Left hindlimb (tissue), 1 donor: ENCODE measurements at regions not wholly inside any gene's neighbourhood (a gene's known extent, or its start where the extent isn't known, plus 50 kb on each side); places are given as distances from the start of the nearest gene placed in this dataset.
"Not testable (repeated sequence)": the region's sequence is repeated elsewhere in the genome, so short reads cannot be mapped to it uniquely, and the experiment has no call there.

ENCODE experiments used
- DNase-seq: peaks from one replicate; pipeline ENCODE4 v3.0.0-alpha.2; 2018

DNA sequence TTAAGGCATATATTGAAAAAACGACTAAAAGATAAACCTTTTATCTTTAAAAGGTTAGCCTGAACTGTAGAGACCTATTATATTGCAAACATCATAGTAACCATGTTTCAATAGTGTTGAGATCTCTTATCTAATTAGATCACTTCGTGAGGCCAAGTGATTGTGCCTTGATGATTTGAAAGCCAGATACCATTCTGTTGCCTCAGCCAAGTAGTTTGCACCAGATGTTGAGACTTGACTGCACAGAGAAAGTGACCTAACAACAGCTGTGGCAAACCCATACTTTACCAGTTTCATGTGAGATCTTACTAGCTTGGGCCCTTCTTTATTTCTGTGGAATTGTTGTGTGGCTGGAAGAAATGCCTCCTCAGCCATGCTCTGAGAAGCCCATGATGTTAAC is 717.3 kb downstream of the KCNJ2 start:
- DNase-seq = no peak

DNA sequence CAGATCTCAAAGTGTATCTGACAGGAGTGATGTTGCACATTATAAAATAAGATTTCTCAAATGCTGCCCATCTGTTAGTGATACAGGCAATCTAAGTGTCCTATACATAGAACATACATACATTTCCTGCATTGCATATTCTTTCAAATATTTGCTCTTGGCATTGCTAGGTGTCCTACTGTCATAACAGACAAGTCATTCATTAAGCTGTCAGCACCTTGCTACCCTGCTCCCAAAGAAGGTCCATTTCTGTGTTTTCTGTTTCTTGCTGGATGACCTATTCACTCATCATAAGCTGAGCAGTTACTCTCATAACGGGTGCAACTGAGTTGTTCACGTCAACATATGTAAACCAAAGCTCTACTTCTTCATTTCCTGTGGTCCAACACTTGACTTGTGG is 719.0 kb downstream of the KCNJ2 start:
- DNase-seq = no peak

DNA sequence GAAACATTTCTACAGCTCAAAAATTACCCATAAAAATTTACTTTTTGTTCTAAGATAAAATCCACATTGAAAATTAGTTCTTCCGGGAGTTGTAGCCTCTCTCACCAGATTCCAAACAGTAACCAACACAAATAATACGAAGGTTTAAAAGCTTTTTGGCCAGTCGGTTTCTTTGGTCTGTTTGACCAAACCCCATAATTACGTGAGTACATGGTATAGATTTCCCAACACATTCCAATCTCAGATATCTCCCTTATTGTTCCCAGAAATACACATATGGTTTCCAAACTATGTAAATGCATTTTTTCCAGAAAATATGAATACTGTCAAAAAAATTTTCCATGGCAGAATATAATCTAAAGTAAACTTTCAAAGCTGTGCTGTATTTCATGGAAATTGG is 722.0 kb downstream of the KCNJ2 start:
- DNase-seq = no peak

DNA sequence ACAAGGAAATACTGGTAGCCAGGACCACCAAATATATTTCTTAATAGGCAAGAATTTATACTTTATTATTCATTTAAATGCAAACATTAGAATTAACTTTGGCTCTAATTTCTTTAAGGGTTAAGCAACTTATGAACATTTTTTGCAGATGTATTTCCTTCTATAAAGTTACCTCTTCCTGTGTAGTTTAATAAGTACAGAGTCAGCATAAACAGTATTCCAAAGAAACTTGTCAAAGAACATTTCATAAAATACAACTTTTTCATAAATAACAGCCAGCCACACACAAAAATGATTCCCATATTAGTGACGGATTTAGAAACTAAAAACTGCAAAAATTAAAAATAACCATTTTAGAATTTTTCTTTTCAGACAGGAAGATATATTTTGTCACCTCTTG is 723.2 kb downstream of the KCNJ2 start:
- no peak for DNase-seq

DNA sequence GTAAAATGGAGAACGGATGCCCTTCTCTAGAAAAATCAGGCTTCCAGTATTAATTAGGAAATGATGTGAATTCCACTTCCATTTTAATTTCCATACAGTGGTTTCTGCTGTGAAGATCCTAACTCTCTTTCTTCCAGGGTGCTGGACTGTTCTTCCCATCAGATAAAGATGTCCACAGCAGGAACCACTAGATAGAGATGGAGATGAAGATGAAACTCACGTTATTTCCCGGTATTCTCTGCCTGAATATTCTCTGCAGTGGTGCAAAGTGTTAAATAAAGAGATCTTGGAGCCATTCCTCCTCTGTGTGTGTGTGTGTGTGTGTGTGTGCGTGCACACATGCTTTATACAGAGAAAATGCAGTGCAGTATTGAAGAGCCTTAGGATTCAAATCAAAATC is 727.5 kb downstream of the KCNJ2 start:
- no peak for DNase-seq

DNA sequence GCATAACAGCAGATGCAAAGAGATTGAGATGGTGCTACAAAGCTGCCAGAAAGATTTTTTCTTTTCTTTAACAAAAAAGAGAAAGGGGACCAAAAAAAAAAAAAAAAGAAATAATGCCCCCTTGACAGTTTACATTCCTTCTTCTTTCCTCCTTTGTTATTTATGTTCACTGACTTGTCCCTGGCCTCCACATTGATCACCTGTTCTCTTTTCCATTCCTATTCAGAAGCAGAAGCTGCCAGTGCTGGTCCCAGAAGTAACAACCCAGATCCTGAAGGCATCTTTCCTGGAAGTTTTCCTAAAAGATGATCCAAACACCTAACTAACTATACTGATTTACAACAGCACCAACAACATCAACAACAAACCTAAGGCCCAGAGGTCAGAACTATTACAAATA is 728.1 kb downstream of the KCNJ2 start:
- DNase-seq = no peak

DNA sequence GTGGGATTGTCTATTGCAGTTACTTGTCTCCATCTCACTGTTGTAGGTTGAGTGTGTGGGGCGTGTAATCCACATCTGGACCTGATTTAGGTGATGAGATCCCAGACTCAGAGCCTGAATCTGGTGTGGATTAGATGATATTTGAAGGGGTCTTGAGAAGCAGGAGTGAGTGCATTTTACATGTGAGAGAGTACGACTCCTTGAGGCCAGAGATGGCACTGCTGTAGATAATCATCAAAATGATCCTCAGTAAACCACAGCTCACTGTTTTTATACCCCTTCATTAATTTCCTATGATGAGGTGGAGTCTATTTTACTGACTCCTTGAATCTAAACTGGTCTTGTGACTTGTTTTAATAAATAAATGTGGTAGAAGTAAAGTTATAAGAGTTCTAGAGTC is 732.5 kb downstream of the KCNJ2 start:
- DNase-seq = no peak

DNA sequence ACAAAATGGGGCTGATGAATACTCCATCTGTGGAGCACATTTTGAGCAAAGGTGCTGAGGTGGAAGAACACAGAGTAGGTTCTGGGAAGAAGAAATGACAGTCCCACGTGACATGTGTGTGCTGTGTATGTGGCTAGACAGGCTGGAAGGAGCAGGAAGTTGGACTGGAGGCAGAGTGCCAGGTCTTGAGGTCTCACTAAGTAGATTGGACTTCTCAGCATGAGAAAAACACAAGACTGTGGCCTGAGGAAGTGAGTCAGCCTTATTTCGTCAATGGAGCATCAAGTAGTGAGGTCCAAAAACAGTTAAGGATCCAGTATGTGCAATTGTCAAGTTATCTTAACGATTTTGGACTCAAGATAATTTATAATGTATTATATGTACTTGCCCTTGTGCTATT is 736.5 kb downstream of the KCNJ2 start:
- no peak for DNase-seq

DNA sequence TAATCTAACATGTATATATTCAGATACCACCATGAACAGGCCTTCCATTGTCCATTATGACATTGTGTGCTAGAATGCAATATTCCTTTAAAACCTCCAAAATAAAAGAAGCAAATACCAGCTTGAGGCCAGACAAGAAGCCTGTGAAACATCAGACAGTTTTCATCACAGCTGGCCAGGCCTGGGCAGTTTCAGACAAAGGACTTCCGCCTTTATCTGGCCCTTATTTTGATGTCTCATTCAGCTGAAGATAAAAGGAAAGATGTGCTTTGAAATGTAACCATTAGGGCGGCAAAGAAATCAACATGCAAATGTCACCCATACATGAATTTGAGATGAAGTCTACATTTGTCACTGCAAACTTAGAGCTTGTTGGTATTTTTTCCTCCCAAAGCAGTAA is 737.5 kb downstream of the KCNJ2 start:
- DNase-seq = no peak

DNA sequence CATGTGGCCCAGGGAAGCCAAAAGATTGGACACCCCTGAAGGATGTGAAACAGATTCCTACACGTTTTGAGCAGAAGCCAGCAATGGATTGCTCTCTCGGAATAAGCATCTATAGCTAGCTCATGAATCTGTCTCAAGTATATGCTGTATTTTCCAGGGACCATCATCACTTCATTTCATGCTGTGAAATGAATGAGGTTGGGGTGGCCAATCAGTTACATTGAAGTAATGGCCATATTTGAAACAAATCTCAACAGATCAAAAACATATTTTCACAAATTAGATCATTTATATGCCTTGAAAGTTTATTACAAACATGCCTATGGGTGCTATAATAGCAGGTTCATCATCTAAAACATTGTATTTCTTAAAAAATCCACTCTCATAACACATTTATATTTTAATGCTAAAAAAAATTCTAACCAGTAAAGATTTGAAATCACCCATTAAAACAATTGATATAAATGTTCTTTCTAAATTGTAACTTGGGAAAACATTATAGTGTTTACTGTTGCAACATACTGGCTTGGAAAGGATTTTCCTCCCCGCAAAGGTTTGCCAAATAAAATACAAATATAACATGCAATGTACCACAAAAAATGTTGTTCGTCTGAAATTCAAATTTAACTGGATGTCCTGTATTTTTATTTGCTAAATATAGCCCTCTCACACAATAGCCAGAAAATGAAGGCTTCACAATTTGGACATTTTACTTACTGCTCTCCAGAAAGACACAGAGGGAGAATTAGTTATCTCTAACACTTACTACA is 743.6 kb downstream of the KCNJ2 start:
- no peak for DNase-seq

DNA sequence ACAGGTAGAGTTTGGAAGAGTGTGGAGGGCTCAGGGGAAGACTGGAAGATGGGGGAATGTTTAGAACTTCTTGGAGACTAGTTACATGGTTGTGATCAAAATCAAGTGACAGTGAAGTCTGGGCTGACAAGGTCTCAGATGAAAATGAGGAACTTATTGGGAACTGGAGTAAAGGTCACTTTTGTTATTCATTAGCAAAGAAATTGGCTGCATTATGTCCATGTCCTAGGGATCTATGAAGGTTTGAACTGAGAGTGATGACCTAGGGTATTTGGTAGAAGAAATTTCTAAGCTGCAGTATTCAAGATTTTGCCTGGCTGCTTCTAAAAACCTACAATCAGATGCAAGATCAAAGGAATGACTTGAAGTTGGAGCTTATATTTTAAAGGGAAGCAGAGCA is 747.1 kb downstream of the KCNJ2 start:
- DNase-seq = no peak

DNA sequence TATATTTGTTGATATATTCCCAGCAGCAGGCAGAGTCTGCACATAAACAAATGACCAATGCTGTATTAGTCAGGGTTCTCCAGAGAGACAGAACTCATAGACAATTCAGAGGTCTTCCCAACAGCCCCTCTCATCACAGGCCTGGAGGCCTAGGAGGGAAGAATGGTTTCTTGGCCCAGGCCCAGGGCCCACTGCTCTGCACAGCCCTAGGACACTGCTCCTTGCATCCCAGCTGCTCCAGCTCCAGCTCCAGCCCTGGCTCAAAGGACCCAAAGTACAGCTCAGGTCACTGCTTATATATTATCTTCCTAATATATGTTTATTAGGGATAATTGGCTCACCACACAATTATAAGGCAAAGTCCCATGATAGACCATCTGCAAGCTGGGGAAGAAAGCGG is 749.9 kb downstream of the KCNJ2 start:
- DNase-seq = no peak

DNA sequence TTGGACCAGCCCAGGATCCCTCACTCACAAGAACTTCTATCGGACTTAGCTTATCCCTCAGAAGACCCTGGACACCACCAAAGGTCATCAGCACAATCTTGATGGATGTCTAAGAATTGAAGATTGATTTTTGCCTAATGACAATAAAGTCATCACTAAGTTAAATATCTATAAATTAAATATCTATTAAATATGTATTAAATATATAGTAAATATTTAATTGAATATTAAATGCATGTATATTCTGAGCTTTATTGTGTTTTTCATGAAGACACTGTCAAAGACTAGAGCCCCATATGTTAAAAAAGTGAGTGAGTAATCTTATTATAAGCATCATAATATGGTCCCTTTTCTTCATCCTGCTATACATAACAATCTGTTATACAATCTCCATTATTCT is 751.1 kb downstream of the KCNJ2 start:
- no peak for DNase-seq

DNA sequence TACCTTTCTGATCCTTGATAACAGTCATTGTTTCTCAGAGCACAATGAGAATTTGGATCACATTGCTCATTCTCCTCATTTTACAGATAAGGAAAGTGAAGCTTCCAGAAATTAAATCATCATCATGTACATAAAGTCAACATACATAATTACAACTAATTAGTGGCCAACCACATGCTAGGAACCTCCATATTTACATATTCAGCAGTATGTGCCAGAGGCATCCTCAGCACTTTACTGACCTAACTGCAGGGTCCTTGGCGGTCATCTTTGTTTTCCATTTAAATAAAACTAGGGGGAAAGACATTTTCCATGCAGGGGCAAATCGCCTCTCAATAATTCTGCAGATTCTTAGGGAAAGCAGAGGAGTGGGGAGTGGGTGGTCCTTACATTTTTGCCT is 752.9 kb downstream of the KCNJ2 start:
- no peak for DNase-seq

DNA sequence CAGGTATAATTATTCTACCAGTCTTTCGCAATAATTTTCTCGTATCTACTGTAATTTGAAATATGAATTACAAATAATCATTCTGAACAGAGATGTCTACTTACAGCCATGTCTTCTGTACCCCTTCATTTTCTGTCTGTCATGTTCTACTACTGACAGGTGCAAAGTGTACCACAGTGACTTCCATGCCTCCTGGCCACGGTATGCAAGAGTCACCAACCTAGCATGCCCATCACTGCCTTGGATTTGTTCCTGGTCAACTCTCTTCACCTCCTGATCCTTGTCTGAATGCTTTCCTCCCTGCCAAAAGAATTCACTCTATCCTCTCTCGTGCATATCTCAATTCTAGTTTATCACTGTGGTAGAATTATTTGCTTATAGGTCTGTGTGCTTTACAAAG is 755.4 kb downstream of the KCNJ2 start:
- no peak for DNase-seq

DNA sequence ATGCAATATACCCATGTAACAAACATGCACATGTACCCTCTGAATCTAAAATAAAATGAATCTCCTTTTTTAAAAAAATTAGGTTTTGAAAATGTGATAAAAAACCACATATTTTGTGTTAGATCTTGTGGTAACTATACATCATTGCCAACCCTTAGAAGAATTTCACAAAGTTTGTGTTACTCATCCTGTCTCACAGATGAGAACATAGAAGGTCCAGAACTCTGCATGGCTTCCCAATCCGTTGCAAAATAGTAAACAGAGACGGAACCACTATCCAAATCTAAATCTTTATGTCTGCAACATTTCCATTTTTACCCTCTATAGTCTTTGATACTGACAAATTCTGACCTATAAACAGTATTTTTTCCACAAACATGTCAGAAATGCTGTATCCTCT is 759.9 kb downstream of the KCNJ2 start:
- DNase-seq = no peak

DNA sequence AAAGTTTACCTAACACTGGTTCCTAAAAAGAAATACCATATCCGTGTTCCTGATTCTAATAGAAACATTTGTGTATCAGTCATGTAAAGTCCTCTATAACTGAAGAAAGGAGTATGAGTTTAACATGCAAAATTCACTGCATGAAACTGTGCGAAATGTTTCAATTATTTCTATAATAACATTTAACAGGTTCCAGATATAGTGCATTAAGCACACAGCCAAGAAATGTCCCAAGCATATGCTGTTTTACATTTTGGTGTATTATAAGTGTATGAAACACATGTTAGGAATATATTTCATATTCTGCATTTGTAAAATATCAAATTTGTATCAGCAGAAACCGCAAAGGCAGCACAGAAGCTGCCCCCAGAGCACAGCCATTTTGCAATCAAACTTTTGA is 764.9 kb downstream of the KCNJ2 start:
- DNase-seq = no peak

DNA sequence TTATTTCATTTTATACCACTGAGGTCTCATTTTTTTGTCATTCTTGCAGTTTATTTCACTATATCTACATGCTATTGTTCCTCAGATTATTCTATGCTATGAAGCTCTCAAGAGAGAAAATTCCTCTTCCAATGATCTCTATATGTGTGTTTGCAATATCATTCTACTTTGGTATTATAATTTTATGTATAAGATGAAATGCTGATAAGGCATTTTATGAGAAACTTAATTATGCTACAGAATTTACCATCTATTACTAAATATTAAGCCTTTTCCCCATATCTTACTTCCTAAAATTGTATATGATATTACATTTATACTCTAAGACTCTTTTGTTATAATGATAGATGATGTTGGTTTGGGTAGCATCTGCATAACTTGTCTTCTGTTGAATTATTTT is 765.5 kb downstream of the KCNJ2 start:
- DNase-seq = no peak

DNA sequence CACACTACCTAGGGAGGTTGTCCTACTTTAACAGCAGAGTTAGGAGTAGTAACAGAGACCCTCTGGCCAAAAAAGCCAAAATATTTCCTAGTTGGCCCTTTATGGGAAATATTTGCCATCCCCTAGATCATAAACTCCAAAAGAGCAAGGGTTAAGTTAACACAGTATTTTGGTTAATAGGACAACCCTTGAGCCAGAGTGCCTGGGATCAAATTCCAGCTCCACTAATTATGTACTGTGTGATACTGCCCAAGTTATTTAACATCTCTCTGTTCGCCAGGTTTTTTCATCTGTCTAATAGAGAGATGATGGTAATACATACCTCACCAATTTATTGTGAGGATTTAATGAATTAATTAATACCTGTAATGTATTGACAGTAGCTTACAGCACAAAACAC is 767.4 kb downstream of the KCNJ2 start:
- no peak for DNase-seq

DNA sequence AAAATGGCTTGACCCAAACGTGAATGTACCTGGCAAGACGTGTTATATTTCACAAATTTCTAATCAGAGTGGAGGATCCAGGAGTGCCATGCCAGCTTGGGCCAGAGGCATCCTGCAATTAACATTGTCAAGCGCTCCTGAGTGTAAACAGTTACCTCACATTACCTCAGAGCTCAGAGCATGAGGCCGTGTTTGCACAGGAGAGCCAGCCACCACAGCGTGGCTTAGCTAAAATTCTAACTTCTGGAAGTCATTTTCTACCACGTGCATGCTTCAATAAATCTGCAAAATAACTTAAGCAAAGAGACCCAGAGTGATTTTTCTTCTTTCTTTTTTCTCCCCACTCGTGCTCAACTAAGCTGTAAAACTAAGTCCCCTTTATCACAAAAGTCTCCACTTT is 769.0 kb downstream of the KCNJ2 start:
- no peak for DNase-seq

DNA sequence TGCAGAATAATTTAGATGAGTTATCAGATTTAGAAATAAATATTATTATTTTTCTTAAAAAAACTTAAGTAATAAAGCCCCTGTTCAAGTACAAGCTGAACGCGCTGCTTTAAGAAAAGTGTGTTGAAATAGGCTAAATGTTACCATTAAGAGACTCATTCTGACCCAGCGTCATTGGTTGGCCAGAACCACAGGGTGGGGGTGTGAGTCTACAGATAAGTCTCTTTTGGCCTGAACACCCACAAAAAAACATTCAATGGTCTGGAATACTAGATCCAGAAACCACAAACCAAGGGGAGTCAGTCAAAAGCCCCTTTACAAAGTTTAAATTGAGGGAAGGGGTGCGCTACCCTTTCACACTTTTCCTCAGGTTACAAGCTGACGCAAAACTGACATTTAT is 776.1 kb downstream of the KCNJ2 start:
- DNase-seq = no peak

DNA sequence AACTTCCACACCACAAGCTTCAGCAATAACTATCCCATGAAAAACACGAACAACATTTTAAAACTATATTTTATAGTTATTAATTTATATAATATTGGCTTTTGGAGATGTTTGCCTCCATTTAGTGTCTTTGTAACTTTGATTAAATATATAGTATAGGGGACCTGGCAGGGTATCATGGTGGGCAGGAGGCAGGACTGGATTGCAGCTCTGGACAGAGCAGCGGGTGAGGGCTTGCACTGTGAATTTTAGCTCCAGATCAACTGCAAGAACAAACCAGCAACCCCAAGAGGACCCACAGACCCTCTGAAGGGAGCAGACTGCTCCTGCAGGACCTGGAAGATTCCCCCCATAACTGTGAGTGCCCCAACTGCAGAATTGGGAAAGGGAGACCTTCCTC is 777.9 kb downstream of the KCNJ2 start:
- no peak for DNase-seq

DNA sequence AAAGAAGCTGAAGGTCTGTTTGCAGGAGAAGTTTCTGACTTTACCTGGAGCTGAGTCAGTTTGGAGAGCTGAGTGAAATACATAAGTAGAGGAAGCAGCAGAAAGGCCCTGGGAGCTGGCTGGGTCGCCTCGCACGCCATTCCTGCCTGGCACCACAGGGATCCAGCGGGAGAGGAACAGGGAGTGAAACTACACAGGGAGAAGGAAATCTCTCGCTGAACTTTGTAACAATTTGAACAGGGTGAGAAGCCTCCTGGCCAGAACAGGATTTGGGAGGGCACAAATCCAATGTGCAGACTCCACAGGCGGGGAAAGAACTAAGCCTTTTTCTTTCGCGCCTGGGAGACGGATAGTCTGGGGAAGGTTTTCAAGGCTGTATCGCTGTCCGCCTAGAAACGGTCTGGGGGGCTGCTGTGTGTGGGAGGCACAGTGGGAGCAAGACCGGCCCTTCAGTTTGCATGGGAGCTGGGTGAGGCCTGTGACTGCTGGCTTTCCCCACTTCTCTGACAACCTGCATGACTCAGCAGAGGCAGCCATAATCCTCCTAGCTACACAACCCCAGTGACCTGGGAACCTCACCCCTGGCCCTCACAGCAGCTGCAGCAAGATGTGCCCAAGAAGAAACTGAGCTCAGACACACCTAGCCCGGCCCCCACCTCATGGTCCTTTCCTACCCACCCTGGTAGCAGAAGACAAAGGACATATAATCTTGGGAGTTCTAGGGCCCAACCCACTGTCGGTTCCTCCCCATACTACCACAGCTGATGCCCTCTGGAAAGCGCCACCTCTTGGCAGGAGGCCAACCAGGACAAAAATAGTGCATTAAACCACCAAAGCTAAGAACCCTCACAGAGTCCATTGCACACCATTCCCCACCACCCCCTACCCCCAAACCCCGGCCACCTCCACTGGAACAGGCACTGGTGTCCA is 778.6 kb downstream of the KCNJ2 start:
- no peak for DNase-seq

DNA sequence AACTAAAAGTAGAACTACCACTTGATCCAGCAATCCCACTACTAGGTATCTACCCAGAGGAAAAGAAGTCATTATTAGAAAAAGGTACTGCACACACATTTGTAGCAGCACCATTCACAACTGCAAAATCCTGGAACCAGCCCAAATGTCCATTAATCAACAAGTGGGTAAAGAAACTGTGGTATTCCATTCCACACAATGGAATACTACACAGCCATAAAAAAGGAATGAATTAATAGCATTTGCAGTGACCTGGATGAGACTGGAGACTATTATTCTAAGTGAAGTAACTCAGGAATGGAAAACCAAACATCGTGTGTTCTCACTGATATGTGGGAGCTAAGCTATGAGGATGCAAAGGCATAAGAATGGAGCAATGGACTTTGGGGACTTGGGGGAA is 783.8 kb downstream of the KCNJ2 start:
- not testable (repeated sequence) for DNase-seq
